NCI-H2107 (cell line): ENCODE measurements at regions not wholly inside any gene's neighbourhood (a gene's known extent, or its start where the extent isn't known, plus 50 kb on each side); places are given as distances from the start of the nearest gene placed in this dataset.

Source experiments
- DNase-seq: peaks from one replicate; lab custom pipeline; 2025; lab: John Stamatoyannopoulos, UW

- DNase-seq: no peak
These were observed 322.0 kb downstream of the RND3 start for GRCh38 chr2:150165442-150165841.

GRCh38 chr2:150162241-150162942 lies 325.1 kb downstream of the RND3 start:
- no peak for DNase-seq

DNA sequence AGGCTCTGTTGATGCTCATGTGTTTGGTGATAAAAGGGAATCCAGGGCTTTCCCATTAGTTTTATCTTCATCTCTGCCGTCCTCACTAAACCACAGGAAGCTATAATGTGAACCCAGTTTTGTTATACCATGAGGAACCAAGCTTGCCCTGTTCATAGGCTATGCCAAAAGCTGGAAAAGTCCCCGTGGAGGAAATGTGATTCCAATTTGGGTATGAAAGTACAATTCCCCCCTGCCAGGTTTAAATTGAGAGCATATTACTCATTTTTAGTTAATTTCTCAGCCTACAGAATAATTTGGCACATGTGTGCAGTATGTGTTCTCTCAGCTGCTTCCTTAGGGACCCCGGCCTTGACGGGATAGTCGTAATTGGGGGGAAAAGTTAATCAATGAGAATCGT lies 327.4 kb downstream of the RND3 start:
- no peak for DNase-seq

- DNase-seq: no peak
These were observed 328.2 kb downstream of the RND3 start for GRCh38 chr2:150159300-150159699.

GRCh38 chr2:150156876-150157275 lies 330.6 kb downstream of the RND3 start:
- no peak for DNase-seq

GRCh38 chr2:150156415-150156814 lies 331.1 kb downstream of the RND3 start:
- no peak for DNase-seq

DNA sequence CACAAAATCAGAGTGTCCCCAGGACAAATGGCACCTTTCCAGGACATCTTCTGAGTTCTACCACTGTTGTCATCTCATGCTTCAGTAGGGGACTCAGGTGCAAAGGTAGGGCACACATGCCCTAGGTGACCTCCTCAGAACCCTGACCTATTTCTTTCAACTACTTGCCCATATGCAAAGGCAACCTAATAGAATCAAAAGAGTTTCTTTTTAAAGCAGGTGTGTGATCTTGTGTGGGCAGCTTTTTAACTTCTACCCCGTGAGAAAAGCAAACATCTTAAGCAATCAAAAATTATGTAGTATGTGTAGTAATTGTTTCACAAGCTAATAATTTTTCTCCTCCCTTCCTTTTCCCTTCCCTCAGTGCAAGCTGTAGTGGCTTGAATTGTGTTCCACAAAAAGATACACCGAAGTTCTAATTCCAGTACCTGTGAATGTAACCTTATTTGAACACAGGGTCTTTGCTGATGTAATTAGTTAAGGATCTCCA lies 333.1 kb downstream of the RND3 start:
- no peak for DNase-seq

GRCh38 chr2:150153646-150154307 lies 333.7 kb downstream of the RND3 start:
- no peak for DNase-seq

- DNase-seq: no peak
These were observed 335.2 kb downstream of the RND3 start for GRCh38 chr2:150152230-150152629.

GRCh38 chr2:150150144-150150543 lies 337.3 kb downstream of the RND3 start:
- DNase-seq: no peak

GRCh38 chr2:150147889-150148683 lies 339.4 kb downstream of the RND3 start:
- DNase-seq: no peak

- DNase-seq: no peak
These were observed 340.6 kb downstream of the RND3 start for GRCh38 chr2:150146879-150147278.

DNA sequence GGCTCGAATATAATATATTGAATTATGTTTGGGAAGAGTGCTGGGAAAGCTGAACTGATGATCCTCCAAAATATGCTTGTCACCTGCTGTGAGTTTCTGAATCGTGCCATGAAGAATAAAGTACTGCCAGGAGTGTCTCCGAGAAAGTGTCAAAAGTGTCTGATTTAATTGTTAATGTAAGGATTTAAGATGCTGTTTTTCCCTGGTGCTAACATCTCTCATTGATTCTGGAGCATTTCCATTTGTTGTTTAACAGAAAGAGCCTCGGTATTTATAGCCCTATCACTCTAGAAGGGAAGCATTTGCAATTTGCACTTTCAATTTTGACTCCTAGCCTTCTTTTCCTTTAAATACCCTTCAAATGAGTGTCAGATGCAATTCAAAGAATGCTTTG lies 342.2 kb downstream of the RND3 start:
- no peak for DNase-seq

GRCh38 chr2:150144546-150145298 lies 342.7 kb downstream of the RND3 start:
- DNase-seq: no peak

- no peak for DNase-seq
These were observed 344.4 kb downstream of the RND3 start for GRCh38 chr2:150143087-150143536.

- DNase-seq: no peak
These were observed 344.9 kb downstream of the RND3 start for GRCh38 chr2:150142561-150142960.

GRCh38 chr2:150141226-150142001 lies 346.1 kb downstream of the RND3 start:
- DNase-seq: no peak

DNA sequence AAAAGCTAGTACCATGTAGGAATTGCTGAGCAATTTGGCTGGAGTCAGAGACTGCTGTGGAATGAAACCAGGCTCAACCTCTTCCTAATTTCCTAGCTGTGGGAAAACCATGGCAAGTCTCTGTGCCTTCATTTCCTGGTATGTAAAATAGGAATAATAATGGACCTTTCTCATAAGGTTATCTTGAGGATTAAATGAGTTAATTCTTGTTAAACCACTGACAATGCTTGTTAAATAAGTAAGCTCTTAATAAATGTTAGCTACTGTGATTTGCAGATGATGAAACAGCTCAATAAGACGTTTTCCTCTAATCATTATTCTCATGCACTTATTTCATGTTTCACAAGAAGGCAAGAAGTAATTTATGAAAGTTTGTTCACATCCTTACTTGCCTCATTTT lies 346.7 kb downstream of the RND3 start:
- DNase-seq: no peak

- no peak for DNase-seq
These were observed 348.9 kb downstream of the RND3 start for GRCh38 chr2:150138587-150138986.

GRCh38 chr2:150137338-150138069 lies 350.0 kb downstream of the RND3 start:
- DNase-seq: no peak

- no peak for DNase-seq
These were observed 350.6 kb downstream of the RND3 start for GRCh38 chr2:150136893-150137292.
